AG09309 (cell line): ENCODE measurements at regions not wholly inside any gene's neighbourhood (a gene's known extent, or its start where the extent isn't known, plus 50 kb on each side); places are given as distances from the start of the nearest gene placed in this dataset.
A peak's percentile ranks its signal among the peaks of the same experiment; 100 is the strongest.

Experiments
- DNase-seq: peaks from one replicate; pipeline ENCODE4 v3.0.0-alpha.2; 2010; ENCODE audit warnings: low read depth
- H3K4me3 ChIP-seq: 2 replicates; pipeline ENCODE4 v1.5.1; 2011; ENCODE audit warnings: mild to moderate bottlenecking, low read depth, low read length, moderate library complexity; ENCODE audit not compliant: control insufficient read depth
- CTCF ChIP-seq: IDR thresholded peaks from 2 replicates; pipeline ENCODE4 v1.5.1; 2011; ENCODE audit warnings: mild to moderate bottlenecking, low read depth, low read length, inconsistent platforms; ENCODE audit not compliant: insufficient read depth, control insufficient read depth; ENCODE audit errors: missing control alignments

- no peak for DNase-seq
- TF ChIP-seq CTCF: no peak
- no peak overlapping the region for H3K4me3 ChIP-seq
Observed at GRCh38 chr9:16319646-16320045, 550.8 kb downstream of the BNC2 start.

GRCh38 chr9:16320338-16320902, 550.0 kb downstream of the BNC2 start:
- no peak overlapping the region for H3K4me3 ChIP-seq
- no peak for TF ChIP-seq CTCF
- no peak for DNase-seq

GRCh38 chr9:16321461-16322119, 548.9 kb downstream of the BNC2 start:
- H3K4me3 ChIP-seq: no peak overlapping the region
- peak; percentile 21 for DNase-seq
- no peak for TF ChIP-seq CTCF

GRCh38 chr9:16322849-16323248, 547.6 kb downstream of the BNC2 start:
- no peak for DNase-seq
- TF ChIP-seq CTCF: no peak
- H3K4me3 ChIP-seq: no peak overlapping the region

- no peak for DNase-seq
- TF ChIP-seq CTCF: no peak
- H3K4me3 ChIP-seq: no peak overlapping the region
Observed at GRCh38 chr9:16325966-16326365, 544.5 kb downstream of the BNC2 start.

- no peak for DNase-seq
- no peak for TF ChIP-seq CTCF
- H3K4me3 ChIP-seq: no peak overlapping the region
Observed at GRCh38 chr9:16328349-16328748, 542.1 kb downstream of the BNC2 start.

GRCh38 chr9:16329671-16330113, 540.8 kb downstream of the BNC2 start:
- no peak for DNase-seq
- no peak for TF ChIP-seq CTCF

More at GRCh38 chr9:16329671-16330113, 540.8 kb downstream of the BNC2 start:
- no peak overlapping the region for H3K4me3 ChIP-seq
